NCI-H774 (cell line): ENCODE measurements at regions not wholly inside any gene's neighbourhood (a gene's known extent, or its start where the extent isn't known, plus 50 kb on each side); places are given as distances from the start of the nearest gene placed in this dataset.
"Not testable (repeated sequence)": the region's sequence is repeated elsewhere in the genome, so short reads cannot be mapped to it uniquely, and the experiment has no call there.

ENCODE experiments used
- DNase-seq: peaks from one replicate; lab custom pipeline; 2025; lab: John Stamatoyannopoulos, UW

DNA sequence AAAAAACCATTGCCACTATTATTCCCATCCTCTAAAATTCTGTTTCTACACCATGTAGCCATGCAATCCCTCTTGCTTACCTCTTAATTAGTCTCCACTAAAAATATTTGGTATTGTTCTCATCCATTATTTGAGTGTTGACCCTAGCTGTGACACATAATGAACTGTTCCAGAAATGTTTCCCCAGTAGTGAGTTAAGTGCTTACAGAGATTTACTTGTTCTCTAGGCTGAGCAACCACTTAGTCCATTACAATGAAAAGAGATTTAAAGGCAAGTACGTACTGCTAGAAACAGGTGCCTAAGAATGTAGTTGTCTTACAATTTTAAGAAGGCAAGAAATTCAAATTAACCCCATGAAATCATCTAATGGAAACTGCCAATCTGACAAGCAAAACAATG, 112.7 kb upstream of the PTPN13 start:
- DNase-seq: peak; percentile 36

DNA sequence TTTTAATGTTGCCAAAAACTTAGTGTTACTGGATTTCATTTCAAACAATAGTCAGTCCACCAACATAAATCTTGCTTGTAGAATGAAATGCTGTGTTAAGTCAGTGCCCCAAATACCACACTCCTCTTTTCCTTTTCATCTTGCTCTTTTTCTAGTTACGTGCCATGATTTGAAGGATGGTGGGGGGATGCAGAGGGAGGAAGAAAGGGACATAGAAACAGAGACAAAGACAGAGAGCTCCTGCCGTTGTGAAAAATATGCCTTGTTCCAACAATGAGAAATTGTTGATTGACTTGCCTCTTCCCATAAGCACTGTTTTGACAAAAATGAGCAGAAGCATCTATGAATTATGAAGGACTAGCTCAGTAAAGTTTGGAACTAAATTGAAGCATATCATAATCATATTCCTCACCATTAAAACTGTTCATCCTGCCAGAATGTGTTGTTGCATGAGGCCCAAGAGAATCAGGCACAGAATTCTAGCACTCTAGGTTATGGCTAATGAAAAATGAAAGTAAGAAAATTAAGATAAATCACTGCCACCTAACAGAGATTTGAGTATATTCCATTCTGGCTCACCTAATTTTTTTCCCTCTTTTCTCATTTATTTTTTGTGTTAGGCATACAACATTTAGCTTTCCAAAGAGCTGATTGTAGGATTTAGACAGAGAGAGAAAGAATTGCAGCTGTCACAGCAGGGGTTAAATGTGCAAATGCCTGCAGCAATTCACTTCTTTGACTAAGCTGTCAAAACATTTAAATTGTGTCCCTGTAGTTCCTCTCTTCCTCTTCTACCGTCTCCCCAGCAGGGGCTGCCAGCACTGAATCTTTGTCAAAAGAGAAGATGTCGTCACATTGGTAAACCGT, 111.6 kb upstream of the PTPN13 start:
- no peak for DNase-seq

DNA sequence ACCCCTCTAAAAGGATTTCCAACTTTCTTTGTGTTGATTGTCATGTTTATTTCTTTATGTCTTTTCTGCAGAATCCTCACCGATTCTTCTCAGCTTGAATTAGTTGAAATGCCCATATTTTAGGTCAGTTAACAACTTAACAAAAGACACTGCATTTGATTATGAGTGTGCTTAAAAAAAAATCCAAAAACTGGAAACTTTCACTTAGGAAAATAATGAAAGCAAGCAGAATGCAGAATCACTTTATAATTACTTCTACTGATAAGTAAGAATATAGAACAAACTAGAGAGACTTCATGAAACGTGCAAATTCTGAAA, 111.0 kb upstream of the PTPN13 start:
- DNase-seq: no peak

DNA sequence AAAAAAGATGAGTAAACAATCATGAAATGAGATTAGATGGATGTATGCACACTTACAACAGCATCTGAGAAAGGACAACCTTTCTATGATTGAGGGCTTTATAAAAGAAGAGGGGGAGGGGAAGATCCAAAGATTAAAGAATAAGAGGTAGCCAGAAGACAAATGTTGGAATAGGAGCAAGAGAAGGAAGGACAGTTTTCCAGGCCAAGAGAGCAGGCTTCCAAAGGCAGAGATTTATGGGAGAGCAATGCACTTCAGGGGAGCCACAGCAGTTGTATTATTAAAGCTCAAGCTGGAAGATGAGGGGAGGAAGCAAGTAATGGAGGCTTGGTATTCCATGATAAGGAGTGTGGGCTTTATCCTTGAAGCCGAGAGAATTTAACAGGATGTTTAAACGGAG, 110.3 kb upstream of the PTPN13 start:
- no peak for DNase-seq

DNA sequence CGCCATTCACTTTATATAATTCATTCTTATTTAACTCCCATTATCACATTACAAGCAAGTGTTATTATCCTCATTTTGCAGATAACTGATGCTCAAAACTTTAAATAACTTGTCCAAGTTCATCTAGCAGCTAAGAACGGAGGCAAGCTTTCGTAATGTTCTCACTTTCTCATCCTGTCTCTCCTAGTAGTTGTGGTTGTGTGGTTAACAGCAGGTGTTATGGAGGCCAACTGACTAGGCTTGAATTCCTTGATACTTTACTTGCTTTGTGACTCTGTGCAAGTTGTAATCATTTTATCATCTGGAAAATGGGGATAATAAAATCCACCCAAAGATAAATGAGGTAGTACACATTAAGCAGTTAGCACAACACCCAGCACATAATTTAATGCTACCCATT, 109.9 kb upstream of the PTPN13 start:
- DNase-seq: no peak

DNA sequence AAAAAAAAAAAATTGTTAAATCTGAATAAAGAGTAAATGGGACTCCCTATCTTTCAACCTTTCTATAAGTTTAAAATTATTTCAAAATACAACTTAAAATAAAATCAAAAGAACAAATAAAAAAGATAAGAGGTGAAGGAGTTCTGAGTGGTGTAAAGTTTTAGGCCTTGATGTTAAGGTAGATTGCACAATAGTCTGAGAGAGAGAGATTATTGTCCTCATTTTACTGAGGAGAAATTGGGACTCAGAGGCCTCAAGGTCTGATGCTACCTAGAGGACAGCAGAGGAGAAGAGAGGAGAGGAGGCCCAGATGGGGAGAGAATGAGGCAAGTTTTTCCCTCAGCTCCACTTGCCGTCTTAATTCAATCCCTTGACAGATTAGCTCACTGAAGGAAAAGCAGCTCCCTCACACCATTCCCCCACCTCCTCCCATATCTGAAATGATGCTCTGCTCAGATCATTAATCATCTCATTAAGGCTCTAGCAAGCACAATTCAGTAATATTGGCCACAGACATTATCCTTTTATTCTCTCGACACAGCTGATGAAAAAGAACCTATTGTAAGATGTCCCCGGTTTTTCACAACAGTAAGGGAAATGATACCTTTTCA, 106.3 kb upstream of the PTPN13 start:
- DNase-seq: no peak

DNA sequence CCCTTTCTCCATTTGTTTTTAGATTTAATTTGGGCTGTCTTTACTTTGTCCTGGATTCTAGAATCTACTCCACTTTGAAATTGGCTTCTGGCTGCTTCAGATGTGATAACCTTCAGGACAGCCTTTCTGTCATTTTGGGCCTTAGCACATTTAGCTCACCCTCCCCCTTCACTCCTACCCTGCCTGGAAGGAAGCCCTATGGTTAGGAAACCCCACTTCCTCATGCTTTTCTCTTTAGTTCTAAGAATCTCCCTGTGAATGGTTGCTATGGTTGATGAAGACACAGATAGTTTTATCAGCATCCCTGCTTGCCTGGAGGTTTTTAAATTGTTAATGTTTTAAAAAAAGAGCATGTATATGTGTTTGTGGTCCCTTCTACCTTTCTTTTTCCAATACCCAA, 100.7 kb upstream of the PTPN13 start:
- no peak for DNase-seq

DNA sequence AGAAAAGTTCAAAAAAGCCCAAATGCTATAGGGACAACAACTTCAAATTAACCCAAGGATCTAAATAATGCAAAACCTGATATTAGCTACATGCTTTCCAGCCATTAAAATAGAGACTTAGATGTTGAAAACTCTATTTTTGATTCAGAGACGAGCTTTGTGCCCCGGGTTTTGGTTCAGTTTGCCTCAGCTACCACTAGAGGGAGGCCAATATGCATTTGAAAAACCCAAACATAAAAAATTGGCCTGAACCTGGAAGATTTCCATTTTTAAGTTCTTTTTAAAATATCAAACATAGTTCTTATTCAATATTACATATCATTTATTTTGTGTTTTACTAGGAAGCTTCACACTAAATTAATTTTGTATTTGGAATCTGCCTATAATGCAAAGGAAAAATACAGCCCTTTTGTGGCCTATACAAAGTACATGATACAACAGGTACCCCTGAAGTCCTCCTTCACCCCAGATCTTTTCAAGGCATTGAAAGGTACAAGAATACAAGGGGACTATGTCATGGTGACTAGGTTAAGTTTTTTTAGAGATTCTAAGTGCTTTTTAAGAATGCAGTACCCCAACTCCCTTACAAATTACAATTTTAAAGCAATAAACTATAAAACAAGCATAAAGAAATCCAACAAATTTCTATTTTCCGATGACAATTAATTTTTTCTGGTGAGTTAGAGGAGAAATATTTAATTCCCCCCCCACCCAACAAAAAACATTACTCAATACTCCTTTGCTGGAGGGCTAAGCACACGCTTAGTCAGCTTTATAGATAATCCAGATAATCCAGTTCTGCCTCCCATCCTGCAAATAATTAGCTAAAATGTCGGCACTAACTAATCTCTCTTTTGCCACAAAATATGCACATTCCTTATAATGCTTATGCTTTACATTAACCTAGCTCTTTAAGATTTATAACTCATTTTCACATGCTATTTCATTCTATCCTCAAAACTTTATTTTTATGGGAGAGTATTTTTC, 97.7 kb upstream of the PTPN13 start:
- no peak for DNase-seq

DNA sequence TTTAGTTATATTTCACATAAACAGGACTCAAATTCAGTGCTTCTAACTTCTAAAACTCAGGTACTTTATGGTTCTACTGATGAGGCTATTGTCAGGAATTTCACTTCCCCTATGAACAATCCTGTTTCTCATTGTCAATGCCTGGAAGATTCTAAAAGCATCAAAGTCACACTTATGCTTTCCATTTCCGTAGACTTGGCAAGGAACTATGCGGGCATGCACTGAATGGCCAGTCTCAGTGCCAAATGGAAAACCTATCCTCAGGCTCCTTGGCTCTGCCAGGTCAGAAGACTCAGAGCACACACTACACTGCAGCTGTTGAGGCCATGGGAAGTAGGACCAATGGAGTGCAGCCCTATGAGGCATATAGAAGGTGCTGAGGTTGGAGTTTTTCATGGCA, 97.0 kb upstream of the PTPN13 start:
- no peak for DNase-seq

DNA sequence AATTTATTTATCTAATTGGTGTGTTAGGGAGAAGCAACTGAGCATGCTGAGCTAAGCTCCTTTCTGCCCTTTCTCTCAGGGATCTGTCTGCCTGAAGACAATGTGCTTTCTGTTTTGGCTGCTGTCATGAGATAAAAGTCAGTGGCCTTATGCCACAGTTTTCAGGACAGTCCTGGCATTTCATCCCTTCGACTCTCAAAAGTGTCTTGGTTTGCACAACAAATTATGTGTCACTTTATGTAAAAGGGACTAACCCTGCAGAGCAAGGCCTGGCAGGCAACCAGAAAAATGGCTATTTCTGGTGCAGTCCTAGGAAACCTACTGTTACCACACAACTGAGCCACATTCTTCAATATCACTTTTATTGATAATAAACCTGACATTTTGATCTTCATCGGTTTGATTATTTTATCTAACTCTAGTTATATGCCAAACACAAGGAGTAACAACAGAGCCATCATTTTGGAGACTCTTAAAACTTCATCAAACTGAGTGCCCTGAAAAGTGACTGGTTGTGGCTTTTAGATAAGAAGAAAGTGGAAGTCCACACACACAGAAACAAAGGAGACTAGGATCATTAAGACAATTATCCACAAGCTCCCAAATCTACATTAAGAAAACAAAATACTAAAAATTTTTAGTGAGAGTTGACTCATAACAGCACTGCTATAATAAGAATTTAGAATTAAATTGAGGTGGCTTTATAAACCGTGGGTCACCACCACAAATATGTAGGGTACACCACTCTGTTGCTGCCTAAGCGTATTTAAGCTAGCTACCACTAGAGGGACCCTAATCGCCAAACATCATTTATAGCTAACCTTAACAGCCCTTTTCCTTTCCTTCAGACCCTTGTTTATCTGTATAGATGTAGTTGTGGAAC, 95.9 kb upstream of the PTPN13 start:
- DNase-seq: peak; percentile 1

DNA sequence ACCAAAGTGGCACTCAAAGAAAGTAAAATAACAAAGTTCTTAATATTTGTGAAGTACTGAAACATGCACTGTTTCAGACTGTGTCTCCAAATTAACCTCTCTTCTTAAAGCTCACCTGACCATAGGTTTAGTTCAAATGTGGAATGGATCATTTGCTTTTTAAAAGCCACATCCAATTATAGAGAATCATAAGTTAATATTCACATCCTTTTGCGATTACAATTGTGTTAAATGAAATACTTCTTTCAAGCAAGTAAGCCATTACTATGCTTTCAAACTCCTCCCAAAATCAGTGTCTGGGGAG, 95.3 kb upstream of the PTPN13 start:
- no peak for DNase-seq

DNA sequence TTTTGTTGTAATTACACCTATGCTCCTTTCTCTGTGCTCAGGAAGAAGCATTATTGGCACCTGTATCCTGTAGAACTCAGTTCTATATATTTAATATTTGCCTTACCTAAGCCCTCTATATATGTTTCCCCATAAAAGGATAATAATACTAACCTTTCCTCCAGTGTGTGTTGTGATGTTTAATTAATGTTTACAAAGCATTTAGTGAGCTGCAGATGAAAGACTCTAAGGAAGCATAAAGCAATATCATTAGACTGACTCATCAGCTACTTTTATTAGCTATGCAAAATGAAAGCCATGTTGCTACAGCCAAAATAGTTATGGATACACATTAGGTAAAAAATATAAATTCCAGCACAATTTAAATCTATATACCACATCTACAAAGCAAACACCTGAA, 93.6 kb upstream of the PTPN13 start:
- DNase-seq: no peak

DNA sequence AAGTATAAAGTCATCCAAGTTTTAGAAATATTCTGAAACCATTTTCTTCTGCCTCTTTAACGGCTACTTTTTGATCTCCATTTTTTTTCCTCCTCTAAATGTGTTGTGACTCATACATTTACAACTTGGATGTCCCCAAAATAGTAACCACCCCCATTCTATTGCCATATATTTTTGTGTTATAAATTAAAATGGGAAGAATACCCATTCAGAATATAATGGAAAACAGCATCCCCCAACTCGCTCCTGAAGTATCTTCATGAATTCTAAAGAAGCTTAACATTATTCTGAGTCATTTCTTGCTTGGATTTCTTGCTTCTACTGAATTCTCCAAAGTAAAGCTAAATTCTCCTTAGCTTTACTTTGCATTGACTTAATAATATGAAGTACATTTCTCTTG, 92.0 kb upstream of the PTPN13 start:
- no peak for DNase-seq

DNA sequence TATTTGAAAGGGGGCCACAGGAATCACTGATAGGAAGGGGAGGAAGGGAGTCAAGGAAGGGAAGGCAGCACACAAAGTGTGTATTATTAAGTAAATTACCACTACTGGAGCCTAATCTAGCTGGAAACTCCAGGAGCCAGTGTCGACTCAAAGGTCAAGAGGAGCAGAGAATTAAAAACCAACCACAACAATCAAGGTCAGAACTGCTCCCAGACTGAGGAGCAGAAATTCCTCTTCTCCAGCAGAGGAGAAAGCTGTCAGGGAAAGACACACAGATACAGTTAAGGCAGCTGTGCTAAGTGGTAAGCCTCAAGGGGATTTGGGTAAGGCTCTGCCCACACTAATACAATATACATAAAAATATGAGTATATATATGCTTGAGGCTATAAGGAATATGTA, 87.5 kb upstream of the PTPN13 start:
- DNase-seq: no peak

DNA sequence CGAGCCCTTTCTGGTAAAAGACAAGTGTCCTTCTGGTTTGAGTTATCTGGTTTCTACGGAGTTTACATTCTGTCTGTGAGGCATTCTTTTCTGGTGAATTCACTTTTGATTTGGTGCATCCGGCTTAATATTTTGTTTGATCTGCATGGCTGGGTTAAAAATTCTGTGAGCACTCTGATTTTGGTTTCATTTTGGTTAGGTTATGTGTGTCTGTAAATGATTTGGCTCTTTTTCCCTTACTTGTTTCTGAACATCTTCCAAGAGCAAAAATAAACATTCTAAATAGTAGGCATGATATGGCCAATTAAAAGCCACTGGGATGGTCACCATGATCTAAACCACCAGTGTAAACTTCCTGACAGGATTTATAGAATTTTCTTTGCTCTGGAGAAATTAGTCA, 85.7 kb upstream of the PTPN13 start:
- DNase-seq: no peak

DNA sequence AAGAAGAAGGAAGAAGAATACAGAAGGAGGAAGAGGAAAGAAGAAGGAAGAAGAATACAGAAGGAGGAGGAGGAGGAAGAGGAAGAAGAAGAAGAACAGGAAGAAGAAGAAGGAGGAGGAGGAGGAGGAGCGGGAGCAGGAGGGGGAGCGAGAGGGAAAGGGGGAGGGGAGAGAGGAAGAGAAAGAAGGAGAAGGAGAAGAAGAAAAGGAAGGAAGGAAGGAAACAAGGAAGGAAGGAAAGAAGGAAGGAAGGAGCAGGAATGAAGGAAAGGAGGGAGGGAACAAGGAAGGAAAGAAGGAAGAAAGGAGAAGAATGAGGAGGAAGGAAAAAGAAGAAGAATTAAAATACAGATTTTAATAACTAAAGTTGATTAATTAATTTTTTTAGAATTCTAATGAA, 82.5 kb upstream of the PTPN13 start:
- DNase-seq: no peak

DNA sequence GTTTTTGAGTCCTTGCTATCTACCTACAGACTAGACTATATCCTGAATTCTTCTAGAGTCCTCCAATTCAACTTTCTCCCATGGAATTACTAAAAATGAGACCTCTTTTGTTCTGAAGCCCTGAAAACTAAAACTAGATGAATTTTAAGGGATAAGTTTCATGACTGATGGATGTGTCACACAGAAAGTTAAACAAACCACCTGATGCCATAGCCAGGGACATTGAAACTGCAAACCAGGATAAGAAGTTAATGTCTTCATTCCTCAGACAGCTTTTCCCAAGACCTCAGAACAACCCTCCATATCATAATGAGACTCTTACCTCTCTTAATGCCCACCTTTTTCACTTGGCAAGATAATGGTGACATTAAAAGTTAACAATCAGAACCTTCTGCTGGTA, 81.5 kb upstream of the PTPN13 start:
- no peak for DNase-seq

DNA sequence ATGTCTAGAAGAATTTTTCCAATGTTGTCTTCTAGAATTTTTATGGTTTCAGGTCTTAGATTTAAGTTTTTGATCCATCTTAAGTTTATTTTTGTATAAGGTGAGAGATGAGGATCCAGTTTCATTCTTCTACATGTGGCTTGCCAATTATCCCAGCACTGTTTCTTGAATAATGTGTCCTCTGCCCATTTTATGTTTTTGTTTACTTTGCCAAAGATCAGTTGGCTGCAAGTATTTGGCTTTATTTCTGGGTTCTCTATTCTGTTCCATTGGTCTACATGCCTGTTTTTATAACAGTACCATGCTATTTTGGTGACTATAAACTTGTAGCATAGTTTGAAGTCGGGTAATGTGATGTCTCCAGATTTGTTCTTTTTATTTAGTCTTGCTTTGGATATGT, 78.2 kb upstream of the PTPN13 start:
- DNase-seq: not testable (repeated sequence)

DNA sequence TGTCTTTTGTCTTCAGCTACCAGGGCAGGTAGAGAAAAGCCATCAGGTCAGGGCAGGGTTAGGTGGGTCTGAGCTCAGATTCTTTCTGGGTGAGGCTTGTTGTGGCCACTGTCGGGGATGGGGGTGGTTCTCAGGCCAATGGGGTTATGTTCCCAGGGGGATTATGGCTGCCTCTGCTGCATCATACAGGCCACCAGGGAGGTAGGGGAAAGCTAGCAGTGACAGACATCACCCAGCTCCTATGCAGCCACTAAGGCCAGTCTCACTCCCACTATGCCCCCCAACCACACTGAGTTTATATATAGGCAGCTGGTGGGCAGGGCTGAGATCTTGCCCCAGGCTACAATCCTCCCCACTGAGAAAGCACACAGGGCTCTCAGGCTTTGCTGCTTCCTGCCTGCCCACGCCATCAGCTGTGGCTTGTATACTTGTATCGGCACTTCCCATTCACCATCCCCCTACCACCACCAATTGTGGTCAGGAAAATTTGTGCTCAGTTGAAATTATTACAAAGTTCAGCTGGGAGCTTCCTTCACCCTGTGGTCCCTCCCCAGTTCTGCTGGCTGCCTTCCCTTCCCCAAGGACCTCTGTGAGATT, 72.6 kb upstream of the PTPN13 start:
- no peak for DNase-seq

DNA sequence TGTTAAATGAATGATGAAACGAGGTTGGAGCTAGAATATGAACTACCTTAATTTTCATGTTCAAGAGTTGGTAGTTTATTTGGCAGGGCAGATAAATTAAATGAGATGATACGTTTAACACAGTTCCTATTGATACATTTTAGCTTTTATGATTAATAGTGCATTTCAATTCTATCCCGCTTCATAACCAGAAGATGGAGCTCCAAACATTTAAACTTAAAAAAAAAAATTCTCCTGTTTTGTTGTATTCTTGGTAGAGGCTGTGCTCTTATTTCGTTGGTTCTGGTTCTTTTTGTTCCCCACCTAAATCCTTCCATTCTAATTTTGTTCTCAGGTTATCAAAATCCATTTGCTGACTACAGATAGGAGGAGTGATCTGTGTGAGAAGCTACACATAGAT, 71.8 kb upstream of the PTPN13 start:
- no peak for DNase-seq

DNA sequence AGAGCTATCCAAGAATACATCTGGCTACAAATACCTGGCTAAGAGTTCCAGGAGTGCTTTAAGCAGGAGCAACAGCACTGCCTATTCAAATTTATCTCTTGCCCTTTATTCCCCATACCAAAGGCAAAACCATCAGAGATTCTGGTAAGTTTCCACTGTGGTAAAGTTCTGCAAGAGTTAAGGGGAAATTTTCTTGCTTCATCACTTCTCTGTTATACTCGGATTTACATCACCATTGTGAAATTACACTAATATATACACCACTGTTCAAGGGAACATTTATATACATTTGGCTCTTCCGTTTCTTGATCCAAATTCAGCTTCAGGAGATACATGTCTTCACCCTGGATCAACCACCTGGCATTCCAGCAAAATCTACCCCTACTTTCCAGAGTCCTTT, 70.8 kb upstream of the PTPN13 start:
- DNase-seq: no peak

DNA sequence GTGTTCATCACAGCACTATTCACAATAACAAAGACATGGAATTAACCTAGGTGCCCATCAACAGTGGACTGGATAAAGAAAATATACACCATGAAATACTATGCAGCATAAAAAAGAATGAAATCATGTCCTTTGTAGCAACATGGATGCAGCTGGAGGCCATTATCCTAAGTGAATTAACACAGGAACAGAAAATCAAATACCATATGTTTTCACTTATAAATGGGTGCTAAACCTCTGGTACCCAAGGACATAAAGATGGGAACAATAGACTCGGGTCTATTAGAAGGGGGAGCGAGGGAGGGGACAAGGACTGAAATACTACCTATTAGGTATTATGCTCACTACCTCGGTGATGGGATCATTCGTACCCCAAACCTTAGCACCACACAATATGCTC, 66.4 kb upstream of the PTPN13 start:
- DNase-seq: not testable (repeated sequence)
